Left lung (tissue), 4 donors: ENCODE measurements at regions not wholly inside any gene's neighbourhood (a gene's known extent, or its start where the extent isn't known, plus 50 kb on each side); places are given as distances from the start of the nearest gene placed in this dataset.

Source experiments
- ATAC-seq: fragments of 200-7000 bp; cut with Tn5 transposase; one replicate; pipeline ENCODE4 v1.9.1; 2020; ENCODE audit warnings: moderate library complexity
- DNase-seq, 4 donors: peaks; one replicate each; pipeline ENCODE4 v3.0.0-alpha.2; 2013 to 2020
- H3K27ac ChIP-seq, 2 donors: fragments of 200-600 bp; sonication (generic) in 1 of 2; one replicate each; pipeline versions ENCODE4 v1.5.0 to v1.8.0; 2020 to 2021
- H3K27me3 ChIP-seq, 2 donors: fragments of 200-600 bp; sonication (generic) in 1 of 2; one replicate each; pipeline versions ENCODE4 v1.5.0 to v1.8.0; 2020 to 2021
- H3K36me3 ChIP-seq, 2 donors: fragments of 200-600 bp; sonication (generic) in 1 of 2; one replicate each; pipeline versions ENCODE4 v1.5.0 to v1.8.0; 2020 to 2021
- H3K4me1 ChIP-seq, 2 donors: fragments of 200-600 bp; one replicate each; pipeline ENCODE4 v1.8.0; 2021
- H3K4me3 ChIP-seq, 2 donors: fragments of 200-600 bp; sonication (generic) in 1 of 2; one replicate each; pipeline versions ENCODE4 v1.5.0 to v1.8.0; 2020 to 2021; ENCODE audit warnings: mild to moderate bottlenecking in 1 of 2
- H3K9me3 ChIP-seq, 2 donors: fragments of 200-600 bp; sonication (generic) in 1 of 2; one replicate each; pipeline versions ENCODE4 v1.5.0 to v1.8.0; 2020 to 2021
- intact Hi-C, 2 donors: fragments of 100-400 bp; cut with DNase I; formaldehyde crosslinking; loops; one replicate each; pipeline versions ENCODE4 v1.11.2 to v1.14.2; 2022
- TF ChIP-seq, protein P1 (sequence below), 2 donors: fragments of 200-600 bp; sonication (generic) in 1 of 2; IDR thresholded peaks; one replicate each; pipeline versions ENCODE4 v1.5.0 to v1.8.0; 2021; ENCODE audit warnings: antibody characterized with exemption in 2 of 2
- donor health status: DM: no; HTN: yes; CAD: no.
- donor health status: DM: no; HTN: no; CAD: no.

- Histone ChIP-seq H3K27ac (no peak overlapping the region), H3K27me3 (no peaks in the 10 kb centered on the region), H3K4me3 (no peak overlapping the region), H3K9me3 (peaks cover 0 to 4% of the 10 kb centered on the region in 2 donors), H3K4me1 (no peaks in the 10 kb centered on the region), H3K36me3 (no peaks in the 10 kb centered on the region)
- intact Hi-C loops = no loop called here
- ATAC-seq (no peak), DNase-seq (no peak)
- TF ChIP-seq, protein P1, sequence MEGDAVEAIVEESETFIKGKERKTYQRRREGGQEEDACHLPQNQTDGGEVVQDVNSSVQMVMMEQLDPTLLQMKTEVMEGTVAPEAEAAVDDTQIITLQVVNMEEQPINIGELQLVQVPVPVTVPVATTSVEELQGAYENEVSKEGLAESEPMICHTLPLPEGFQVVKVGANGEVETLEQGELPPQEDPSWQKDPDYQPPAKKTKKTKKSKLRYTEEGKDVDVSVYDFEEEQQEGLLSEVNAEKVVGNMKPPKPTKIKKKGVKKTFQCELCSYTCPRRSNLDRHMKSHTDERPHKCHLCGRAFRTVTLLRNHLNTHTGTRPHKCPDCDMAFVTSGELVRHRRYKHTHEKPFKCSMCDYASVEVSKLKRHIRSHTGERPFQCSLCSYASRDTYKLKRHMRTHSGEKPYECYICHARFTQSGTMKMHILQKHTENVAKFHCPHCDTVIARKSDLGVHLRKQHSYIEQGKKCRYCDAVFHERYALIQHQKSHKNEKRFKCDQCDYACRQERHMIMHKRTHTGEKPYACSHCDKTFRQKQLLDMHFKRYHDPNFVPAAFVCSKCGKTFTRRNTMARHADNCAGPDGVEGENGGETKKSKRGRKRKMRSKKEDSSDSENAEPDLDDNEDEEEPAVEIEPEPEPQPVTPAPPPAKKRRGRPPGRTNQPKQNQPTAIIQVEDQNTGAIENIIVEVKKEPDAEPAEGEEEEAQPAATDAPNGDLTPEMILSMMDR (IDR thresholded peaks at IDR 0.05) = no peak
Measured at GRCh38 chr3:159513444-159513843, 475.2 kb upstream of the IL12A start.

DNA sequence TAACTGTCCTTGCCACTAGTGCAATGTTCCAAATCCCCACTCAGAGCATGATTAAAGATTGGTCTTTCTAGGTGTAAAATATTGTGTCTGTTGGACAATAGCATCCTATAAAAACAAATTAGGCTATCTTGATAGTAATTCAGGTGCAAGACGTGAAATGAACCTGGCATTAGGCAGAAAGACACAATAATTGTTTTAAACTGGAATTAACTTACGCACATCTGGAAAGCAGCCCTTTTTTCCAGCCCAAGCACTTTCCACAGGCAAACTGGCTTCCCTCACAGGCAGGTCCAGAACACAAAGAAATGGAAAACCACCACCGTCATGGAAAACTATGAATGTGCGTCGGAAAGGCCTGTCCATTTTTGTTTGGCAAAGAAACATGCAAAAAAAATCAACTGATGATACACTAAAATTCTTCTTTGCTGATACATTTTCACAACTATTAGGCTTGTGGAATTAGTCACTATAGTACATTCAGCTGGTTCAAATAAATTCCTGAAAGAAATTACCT, 474.7 kb upstream of the IL12A start:
- Histone ChIP-seq H3K4me1 (no peaks in the 10 kb centered on the region), H3K9me3 (peaks cover 0 to 4% of the 10 kb centered on the region in 2 donors), H3K27me3 (no peaks in the 10 kb centered on the region), H3K4me3 (no peak overlapping the region), H3K27ac (no peak overlapping the region), H3K36me3 (no peaks in the 10 kb centered on the region)
- ATAC-seq (no peak), DNase-seq (no peak)
- TF ChIP-seq, protein P1 (IDR thresholded peaks at IDR 0.05) = no peak
- intact Hi-C loops = no loop called here

DNA sequence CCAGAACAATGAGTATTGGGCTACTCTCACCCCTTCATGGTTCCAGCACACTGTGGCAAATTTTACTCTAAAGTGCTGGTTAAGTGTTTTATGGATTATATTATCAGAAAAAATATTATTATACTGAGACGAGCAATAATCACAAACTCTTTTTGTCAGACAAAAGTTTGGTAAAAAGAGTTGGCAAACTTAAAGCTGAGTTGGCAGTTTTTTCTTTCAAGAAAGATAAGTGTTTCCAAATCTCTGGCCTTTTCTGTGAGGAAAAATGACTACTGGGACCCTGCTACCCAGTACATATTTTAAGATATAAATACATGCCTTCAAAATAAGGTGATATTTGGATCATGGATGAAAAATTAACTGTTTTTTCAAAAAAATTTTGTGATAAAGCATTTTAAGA, 471.5 kb upstream of the IL12A start:
- Histone ChIP-seq H3K36me3 (no peaks in the 10 kb centered on the region), H3K27ac (no peak overlapping the region)
- intact Hi-C loops = no loop called here

DNA sequence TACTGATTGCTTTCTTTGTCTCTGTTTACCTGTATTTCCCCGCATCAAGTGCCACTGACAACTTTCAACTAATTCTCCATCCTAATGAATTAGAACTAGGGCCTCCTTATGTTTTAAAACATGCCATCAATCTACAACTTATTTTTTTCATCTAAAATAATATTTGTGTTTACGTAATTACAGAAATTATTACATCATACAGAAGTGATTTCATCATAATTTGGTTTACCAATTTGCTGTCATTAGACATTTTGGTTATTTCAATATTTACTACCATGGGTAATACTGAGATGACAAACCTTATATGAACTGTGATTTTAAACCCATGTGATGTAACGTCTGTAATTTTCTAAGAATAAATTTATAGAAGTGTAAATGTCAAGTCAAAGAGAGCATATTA, 468.0 kb upstream of the IL12A start:
- intact Hi-C loops = no loop called here
- no peak for ATAC-seq
- H3K36me3 ChIP-seq = no peaks in the 10 kb centered on the region

More for the DNA sequence above, 471.5 kb upstream of the IL12A start:
- no peaks in the 10 kb centered on the region for H3K4me1 ChIP-seq
- ATAC-seq = no peak
- H3K27me3 ChIP-seq = no peaks in the 10 kb centered on the region
- no peak for DNase-seq
- H3K9me3 ChIP-seq = no peaks in the 10 kb centered on the region
- TF ChIP-seq, protein P1 (IDR thresholded peaks at IDR 0.05) = no peak
- no peak overlapping the region for H3K4me3 ChIP-seq

GRCh38 chr3:159522276-159522675, 466.4 kb upstream of the IL12A start:
- intact Hi-C loops = no loop called here
- H3K27ac ChIP-seq = no peak overlapping the region
- H3K4me1 ChIP-seq = no peaks in the 10 kb centered on the region
- no peaks in the 10 kb centered on the region for H3K27me3 ChIP-seq
- DNase-seq (no peak), ATAC-seq (no peak)
- H3K36me3 ChIP-seq = no peaks in the 10 kb centered on the region
- no peaks in the 10 kb centered on the region for H3K9me3 ChIP-seq
- TF ChIP-seq, protein P1 (IDR thresholded peaks at IDR 0.05) = no peak
- no peak overlapping the region for H3K4me3 ChIP-seq

More for the DNA sequence above, 468.0 kb upstream of the IL12A start:
- Histone ChIP-seq H3K27ac (no peak overlapping the region), H3K9me3 (no peaks in the 10 kb centered on the region), H3K27me3 (no peaks in the 10 kb centered on the region), H3K4me1 (no peaks in the 10 kb centered on the region), H3K4me3 (no peak overlapping the region)
- no peak for DNase-seq
- TF ChIP-seq, protein P1 (IDR thresholded peaks at IDR 0.05) = no peak
